Calu3 (cell line): ENCODE measurements at regions not wholly inside any gene's neighbourhood (a gene's known extent, or its start where the extent isn't known, plus 50 kb on each side); places are given as distances from the start of the nearest gene placed in this dataset.

Source experiments
- BruUV-seq: library from RNA; stranded (reverse); fragments of 400-500 nt; replicated peaks from 2 replicates; lab custom pipeline; 2021; lab: Mats Ljungman, UMichigan
- CTCF ChIA-PET: fragments of 300-600 bp; sonication (Branson Sonifier 250); formaldehyde crosslinking; loops from one replicate; lab custom pipeline; 2022; ENCODE audit warnings: antibody characterized with exemption; lab: Charles Lee
- DNase-seq: peaks from one replicate; pipeline ENCODE4 v3.0.0; 2022
- H3K27ac Mint-ChIP-seq: one replicate; pipeline ENCODE4 v1.8.0; 2022; ENCODE audit warnings: mixed read lengths; ENCODE audit not compliant: unreplicated experiment
- H3K27me3 Mint-ChIP-seq: one replicate; pipeline ENCODE4 v1.8.0; 2022; ENCODE audit warnings: mixed read lengths; ENCODE audit not compliant: unreplicated experiment
- H3K36me3 Mint-ChIP-seq: one replicate; pipeline ENCODE4 v1.8.0; 2022; ENCODE audit warnings: mild to moderate bottlenecking, moderate library complexity, mixed read lengths; ENCODE audit not compliant: insufficient read depth, unreplicated experiment
- H3K4me1 Mint-ChIP-seq: one replicate; pipeline ENCODE4 v1.8.0; 2022; ENCODE audit warnings: mild to moderate bottlenecking, low read depth, mixed read lengths; ENCODE audit not compliant: unreplicated experiment
- H3K4me3 Mint-ChIP-seq: one replicate; pipeline ENCODE4 v1.8.0; 2022; ENCODE audit warnings: mild to moderate bottlenecking, low read depth, moderate library complexity, mixed read lengths; ENCODE audit not compliant: unreplicated experiment
- H3K9me3 Mint-ChIP-seq: one replicate; pipeline ENCODE4 v1.8.0; 2022; ENCODE audit warnings: low read depth, mixed read lengths; ENCODE audit not compliant: unreplicated experiment
- intact Hi-C: fragments of 100-400 bp; cut with micrococcal nuclease; formaldehyde crosslinking; loops from one replicate; pipeline ENCODE4 v1.10.0; 2022; ENCODE audit not compliant: unreplicated experiment
- TF ChIP-seq, protein P1 (sequence below): fragments of 200-600 bp; IDR thresholded peaks from one replicate; pipeline ENCODE4 v1.8.0; 2022; ENCODE audit warnings: antibody characterized with exemption; ENCODE audit not compliant: unreplicated experiment

DNA sequence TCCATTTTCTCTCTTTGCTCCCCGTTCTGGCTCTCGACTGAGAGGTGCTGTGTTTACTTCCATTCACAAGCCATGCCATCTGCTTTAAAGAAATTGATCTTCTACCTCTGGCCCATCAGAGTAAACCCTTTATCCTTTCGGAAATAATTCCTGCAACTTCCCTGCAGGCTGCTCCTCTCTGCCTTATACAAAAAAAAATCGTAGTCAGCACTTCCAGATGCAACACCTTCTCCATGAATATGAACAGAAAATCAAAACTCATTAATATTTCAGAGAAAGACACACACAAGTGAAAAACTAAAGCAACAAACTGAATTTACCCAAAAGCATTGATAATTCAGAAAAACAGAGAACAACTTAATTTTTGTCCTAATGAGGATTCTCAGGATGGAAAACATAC lies 127.6 kb upstream of the FSCB start:
- peaks cover 2% of the 10 kb centered on the region for H3K9me3 Mint-ChIP-seq

DNA sequence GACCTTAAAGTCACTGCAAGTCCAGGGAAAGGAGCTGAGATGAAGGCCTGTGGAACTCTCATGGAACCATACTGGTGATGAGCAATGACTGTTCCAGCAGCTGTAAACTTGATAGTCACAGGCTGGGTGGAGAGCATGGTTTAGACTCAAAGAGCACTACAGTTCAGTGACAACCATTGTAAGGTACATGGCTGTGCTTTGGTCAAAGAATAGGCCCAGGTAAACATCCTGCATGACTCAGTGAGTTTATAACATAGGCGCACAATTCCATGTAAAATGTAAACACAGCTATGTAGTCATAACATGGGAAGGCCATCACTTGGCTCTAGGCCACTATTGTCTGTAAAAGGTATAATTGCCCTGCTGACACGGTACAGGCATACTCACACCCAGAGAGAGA lies 119.3 kb upstream of the FSCB start:
- Mint-ChIP-seq H3K36me3 (no peaks in the 10 kb centered on the region), H3K4me1 (no peaks in the 10 kb centered on the region), H3K27me3 (no peaks in the 10 kb centered on the region), H3K4me3 (no peak overlapping the region), H3K27ac (no peak overlapping the region), H3K9me3 (peaks cover under 1% of the 10 kb centered on the region)
- no TSS peak for BruUV-seq
- TF ChIP-seq, protein P1, sequence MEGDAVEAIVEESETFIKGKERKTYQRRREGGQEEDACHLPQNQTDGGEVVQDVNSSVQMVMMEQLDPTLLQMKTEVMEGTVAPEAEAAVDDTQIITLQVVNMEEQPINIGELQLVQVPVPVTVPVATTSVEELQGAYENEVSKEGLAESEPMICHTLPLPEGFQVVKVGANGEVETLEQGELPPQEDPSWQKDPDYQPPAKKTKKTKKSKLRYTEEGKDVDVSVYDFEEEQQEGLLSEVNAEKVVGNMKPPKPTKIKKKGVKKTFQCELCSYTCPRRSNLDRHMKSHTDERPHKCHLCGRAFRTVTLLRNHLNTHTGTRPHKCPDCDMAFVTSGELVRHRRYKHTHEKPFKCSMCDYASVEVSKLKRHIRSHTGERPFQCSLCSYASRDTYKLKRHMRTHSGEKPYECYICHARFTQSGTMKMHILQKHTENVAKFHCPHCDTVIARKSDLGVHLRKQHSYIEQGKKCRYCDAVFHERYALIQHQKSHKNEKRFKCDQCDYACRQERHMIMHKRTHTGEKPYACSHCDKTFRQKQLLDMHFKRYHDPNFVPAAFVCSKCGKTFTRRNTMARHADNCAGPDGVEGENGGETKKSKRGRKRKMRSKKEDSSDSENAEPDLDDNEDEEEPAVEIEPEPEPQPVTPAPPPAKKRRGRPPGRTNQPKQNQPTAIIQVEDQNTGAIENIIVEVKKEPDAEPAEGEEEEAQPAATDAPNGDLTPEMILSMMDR, result no peak
- CTCF ChIA-PET, result no interaction called here
- no peak for DNase-seq
- intact Hi-C loops, result no loop called here

More for the DNA sequence above, 127.6 kb upstream of the FSCB start:
- intact Hi-C loops, result no loop called here
- CTCF ChIA-PET, result no interaction called here
- H3K27ac Mint-ChIP-seq, result no peak overlapping the region
- no peak for DNase-seq
- H3K4me1 Mint-ChIP-seq, result no peaks in the 10 kb centered on the region
- H3K4me3 Mint-ChIP-seq, result no peak overlapping the region
- BruUV-seq, result no TSS peak
- TF ChIP-seq, protein P1, result no peak
- H3K27me3 Mint-ChIP-seq, result no peaks in the 10 kb centered on the region
- no peaks in the 10 kb centered on the region for H3K36me3 Mint-ChIP-seq

DNA sequence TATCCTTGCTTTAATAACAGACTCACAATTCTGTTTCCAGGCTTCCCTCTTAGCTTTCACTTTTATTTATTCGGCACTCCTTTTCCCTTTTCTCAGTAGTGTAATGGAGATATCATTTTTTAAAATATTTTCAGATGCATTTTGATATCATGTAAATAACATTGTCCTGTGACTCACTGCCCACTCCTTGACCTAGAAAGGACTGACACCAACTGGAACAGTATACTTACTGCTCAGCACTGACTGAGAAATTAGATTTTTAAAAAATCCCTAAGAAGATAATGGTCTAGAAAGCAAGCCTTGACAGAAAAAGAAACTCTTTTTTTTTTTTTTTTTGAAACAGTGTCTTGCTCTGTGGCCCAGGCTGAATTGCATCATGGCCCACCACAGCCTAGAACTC lies 118.0 kb upstream of the FSCB start:
- H3K36me3 Mint-ChIP-seq, result no peaks in the 10 kb centered on the region
- no peak for DNase-seq
- H3K9me3 Mint-ChIP-seq, result no peaks in the 10 kb centered on the region
- intact Hi-C loops, result no loop called here
- no peak overlapping the region for H3K4me3 Mint-ChIP-seq
- BruUV-seq, result no TSS peak
- no peak overlapping the region for H3K27ac Mint-ChIP-seq
- no peaks in the 10 kb centered on the region for H3K4me1 Mint-ChIP-seq
- CTCF ChIA-PET, result interaction anchor here (0.6 to 0.7 kb wide), 2 partner anchors 93 to 402 kb away, joined by 3 read pairs; no protein-coding TSS in a partner anchor
- TF ChIP-seq, protein P1, result no peak
- no peaks in the 10 kb centered on the region for H3K27me3 Mint-ChIP-seq

DNA sequence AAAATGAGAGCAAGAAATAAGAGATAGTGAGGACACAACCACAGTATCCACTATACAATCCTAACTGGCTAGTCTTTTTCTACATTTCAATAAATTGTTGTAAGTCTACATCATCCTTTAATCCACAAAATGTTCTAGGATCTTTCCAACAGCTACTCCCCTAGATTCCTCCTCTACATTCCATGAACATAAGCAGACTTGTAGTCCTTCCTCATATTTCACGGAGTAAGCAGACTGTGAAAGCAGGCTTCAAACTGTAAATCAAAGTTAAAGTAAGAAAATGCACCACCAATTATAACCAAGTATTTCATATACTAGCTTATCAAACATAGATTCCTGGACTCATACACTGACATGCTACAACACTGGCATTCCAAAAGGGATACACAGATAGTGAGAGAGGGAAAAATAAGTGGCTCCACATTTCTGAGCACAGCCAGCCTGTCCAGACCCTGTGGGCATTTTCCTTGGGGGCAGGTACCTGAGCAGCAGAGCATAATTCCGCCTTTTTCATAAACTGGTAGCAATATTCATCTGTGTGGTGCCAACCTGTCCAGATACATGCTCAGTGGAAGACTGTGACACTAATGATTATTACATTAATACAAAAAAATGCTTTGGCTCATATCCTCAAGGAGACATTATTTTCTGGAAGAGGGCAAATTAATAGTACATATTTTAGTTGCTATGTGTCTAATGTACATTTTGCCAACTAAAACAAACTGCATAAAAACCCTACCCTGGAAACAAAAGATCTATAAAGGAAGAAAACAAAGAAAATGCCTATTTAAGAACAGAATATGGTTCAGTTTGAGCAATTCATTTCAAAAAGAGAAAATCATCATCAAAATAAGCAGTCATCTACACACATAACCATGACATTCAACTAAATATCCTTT lies 113.3 kb upstream of the FSCB start:
- H3K4me1 Mint-ChIP-seq, result no peaks in the 10 kb centered on the region
- TF ChIP-seq, protein P1, result no peak
- no peaks in the 10 kb centered on the region for H3K36me3 Mint-ChIP-seq
- no peak for DNase-seq
- no peak overlapping the region for H3K4me3 Mint-ChIP-seq
- intact Hi-C loops, result no loop called here
- H3K27ac Mint-ChIP-seq, result no peak overlapping the region
- CTCF ChIA-PET, result no interaction called here
- no TSS peak for BruUV-seq
- H3K27me3 Mint-ChIP-seq, result no peaks in the 10 kb centered on the region
- H3K9me3 Mint-ChIP-seq, result no peaks in the 10 kb centered on the region
